Endodermal cell (in vitro differentiated cells): ENCODE measurements at regions not wholly inside any gene's neighbourhood (a gene's known extent, or its start where the extent isn't known, plus 50 kb on each side); places are given as distances from the start of the nearest gene placed in this dataset.

Experiments
- DNase-seq: peaks from one replicate; pipeline ENCODE4 v3.0.0-alpha.2; 2017
- H3K27ac ChIP-seq: 2 replicates; pipeline ENCODE4 v1.5.1; 2013; ENCODE audit warnings: mild to moderate bottlenecking, low read depth, low read length, moderate library complexity
- H3K27me3 ChIP-seq: 2 replicates; pipeline ENCODE4 v1.6.1; 2013; ENCODE audit warnings: mild to moderate bottlenecking, low read length, moderate library complexity; ENCODE audit not compliant: insufficient read depth, control insufficient read depth, poor library complexity, severe bottlenecking
- H3K36me3 ChIP-seq: 2 replicates; pipeline ENCODE4 v1.7.0; 2013; ENCODE audit warnings: mild to moderate bottlenecking, low read length, moderate library complexity; ENCODE audit not compliant: control insufficient read depth, insufficient read depth
- H3K4me1 ChIP-seq: one replicate; pipeline ENCODE4 v1.7.0; 2013; ENCODE audit warnings: low read length; ENCODE audit not compliant: control insufficient read depth, insufficient read depth
- H3K4me3 ChIP-seq: 2 replicates; pipeline ENCODE4 v1.5.1; 2013; ENCODE audit warnings: mild to moderate bottlenecking, low read length, moderate library complexity
- H3K9ac ChIP-seq: 2 replicates; pipeline ENCODE4 v1.6.1; 2013; ENCODE audit warnings: mild to moderate bottlenecking, low read length, moderate library complexity; ENCODE audit not compliant: poor library complexity, severe bottlenecking; ENCODE audit errors: extremely low read depth
- H3K9me3 ChIP-seq: 2 replicates; pipeline ENCODE4 v1.6.1; 2013; ENCODE audit warnings: mild to moderate bottlenecking, low read length, moderate library complexity; ENCODE audit not compliant: control insufficient read depth
- H3K27ac Mint-ChIP-seq: 2 replicates; pipeline ENCODE4 v1.8.0; 2020; ENCODE audit warnings: mixed read lengths
- H3K27me3 Mint-ChIP-seq: 2 replicates; pipeline ENCODE4 v1.8.0; 2021; ENCODE audit warnings: mild to moderate bottlenecking, mixed read lengths; ENCODE audit not compliant: insufficient read depth
- H3K36me3 Mint-ChIP-seq: 2 replicates; pipeline ENCODE4 v1.8.0; 2020; ENCODE audit warnings: low read depth, mixed read lengths
- H3K4me1 Mint-ChIP-seq: 2 replicates; pipeline ENCODE4 v1.8.0; 2020; ENCODE audit warnings: mixed read lengths
- H3K4me3 Mint-ChIP-seq: 2 replicates; pipeline ENCODE4 v1.8.0; 2020; ENCODE audit warnings: mild to moderate bottlenecking, moderate library complexity, mixed read lengths
- H3K9me3 Mint-ChIP-seq: 2 replicates; pipeline ENCODE4 v1.8.0; 2020; ENCODE audit warnings: mild to moderate bottlenecking, mixed read lengths
- WGBS, 2 experiments: methylation state at CpG; one replicate each; pipeline versions ENCODE4 v1.1.5 to v1.1.7; 2013; ENCODE audit warnings: missing lambda C conversion rate in 2 of 2, mixed read lengths in 1 of 2; ENCODE audit not compliant: insufficient coverage in 1 of 2, insufficient read length in 1 of 2; 5-methylcytosine and 5-hydroxymethylcytosine counted together
- TF ChIP-seq, protein P1 (sequence below): fragments of 200-600 bp; sonication (generic); conservative IDR thresholded peaks from 2 replicates; pipeline ENCODE4 v1.5.0; 2021; ENCODE audit warnings: antibody characterized with exemption, mild to moderate bottlenecking

DNA sequence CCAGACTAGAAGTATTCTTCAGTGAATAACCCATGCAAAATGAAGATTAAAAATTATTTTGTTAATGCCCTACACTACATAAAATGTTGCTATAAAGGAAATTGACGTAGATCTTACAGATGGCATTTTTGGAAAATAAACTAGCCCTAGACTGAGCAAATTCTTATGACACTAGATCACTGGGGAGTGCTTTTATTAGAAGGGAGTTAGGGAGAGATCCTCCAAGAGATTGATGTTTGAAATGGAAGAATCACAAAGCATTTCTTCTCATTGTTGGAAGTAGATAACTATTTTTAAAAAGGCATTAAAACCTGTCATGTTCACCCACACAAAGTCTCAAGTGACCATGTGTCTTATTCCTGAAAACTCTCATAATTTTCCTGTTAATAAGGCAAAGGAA is 351.1 kb upstream of the TLE4 start:
- Mint-ChIP-seq H3K4me1 (peaks cover under 1% of the 10 kb centered on the region), H3K27me3 (no peaks in the 10 kb centered on the region), H3K36me3 (no peaks in the 10 kb centered on the region), H3K27ac (no peak overlapping the region), H3K4me3 (no peak overlapping the region), H3K9me3 (peaks cover 7% of the 10 kb centered on the region)
- H3K36me3 ChIP-seq: no peaks in the 10 kb centered on the region
- TF ChIP-seq, protein P1, sequence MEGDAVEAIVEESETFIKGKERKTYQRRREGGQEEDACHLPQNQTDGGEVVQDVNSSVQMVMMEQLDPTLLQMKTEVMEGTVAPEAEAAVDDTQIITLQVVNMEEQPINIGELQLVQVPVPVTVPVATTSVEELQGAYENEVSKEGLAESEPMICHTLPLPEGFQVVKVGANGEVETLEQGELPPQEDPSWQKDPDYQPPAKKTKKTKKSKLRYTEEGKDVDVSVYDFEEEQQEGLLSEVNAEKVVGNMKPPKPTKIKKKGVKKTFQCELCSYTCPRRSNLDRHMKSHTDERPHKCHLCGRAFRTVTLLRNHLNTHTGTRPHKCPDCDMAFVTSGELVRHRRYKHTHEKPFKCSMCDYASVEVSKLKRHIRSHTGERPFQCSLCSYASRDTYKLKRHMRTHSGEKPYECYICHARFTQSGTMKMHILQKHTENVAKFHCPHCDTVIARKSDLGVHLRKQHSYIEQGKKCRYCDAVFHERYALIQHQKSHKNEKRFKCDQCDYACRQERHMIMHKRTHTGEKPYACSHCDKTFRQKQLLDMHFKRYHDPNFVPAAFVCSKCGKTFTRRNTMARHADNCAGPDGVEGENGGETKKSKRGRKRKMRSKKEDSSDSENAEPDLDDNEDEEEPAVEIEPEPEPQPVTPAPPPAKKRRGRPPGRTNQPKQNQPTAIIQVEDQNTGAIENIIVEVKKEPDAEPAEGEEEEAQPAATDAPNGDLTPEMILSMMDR: no peak
- no peaks in the 10 kb centered on the region for H3K27me3 ChIP-seq
- no peak overlapping the region for H3K27ac ChIP-seq
- peaks cover 7% of the 10 kb centered on the region for H3K4me1 ChIP-seq
- peaks cover 9% of the 10 kb centered on the region for H3K9me3 ChIP-seq
- H3K4me3 ChIP-seq: no peak overlapping the region
- H3K9ac ChIP-seq: no peak overlapping the region
- DNase-seq: no peak
- 94 to 100% methylated on average over 1 of the region's 1 CpG for WGBS, 2 experiments

DNA sequence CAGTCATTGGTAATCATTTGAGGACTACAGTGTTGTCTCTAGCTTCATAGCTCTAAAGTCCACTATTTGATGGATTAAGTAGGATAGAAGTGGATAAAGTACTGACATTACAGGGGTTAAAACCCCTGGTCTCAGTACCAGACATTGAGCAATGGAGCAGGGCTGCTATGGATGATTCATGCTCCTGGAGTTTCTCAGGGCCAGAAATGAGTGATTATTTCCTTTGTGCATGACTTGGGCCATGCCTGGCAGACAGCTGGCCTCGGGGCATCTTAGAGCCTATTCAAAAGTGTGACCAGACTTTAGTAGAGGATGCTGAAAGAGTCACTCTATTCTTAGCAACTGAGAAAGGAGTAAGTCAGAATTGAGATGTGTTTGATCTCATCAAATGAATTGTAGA is 350.7 kb upstream of the TLE4 start:
- no peak for DNase-seq
- H3K9ac ChIP-seq: no peak overlapping the region
- H3K9me3 ChIP-seq: peaks cover 9% of the 10 kb centered on the region
- 82% methylated on average over 1 of the region's 1 CpG; no CpG with 5 or more reads in 1 of the 2 experiments for WGBS, 2 experiments
- no peak overlapping the region for H3K4me3 ChIP-seq
- H3K27me3 ChIP-seq: no peaks in the 10 kb centered on the region
- H3K27me3 Mint-ChIP-seq: no peaks in the 10 kb centered on the region
- TF ChIP-seq, protein P1: no peak
- H3K36me3 ChIP-seq: no peaks in the 10 kb centered on the region
- H3K4me1 Mint-ChIP-seq: no peaks in the 10 kb centered on the region
- peaks cover 7% of the 10 kb centered on the region for H3K4me1 ChIP-seq
- no peak overlapping the region for H3K27ac ChIP-seq
- H3K36me3 Mint-ChIP-seq: no peaks in the 10 kb centered on the region
- H3K9me3 Mint-ChIP-seq: peaks cover 7% of the 10 kb centered on the region
- H3K4me3 Mint-ChIP-seq: no peak overlapping the region
- H3K27ac Mint-ChIP-seq: no peak overlapping the region

DNA sequence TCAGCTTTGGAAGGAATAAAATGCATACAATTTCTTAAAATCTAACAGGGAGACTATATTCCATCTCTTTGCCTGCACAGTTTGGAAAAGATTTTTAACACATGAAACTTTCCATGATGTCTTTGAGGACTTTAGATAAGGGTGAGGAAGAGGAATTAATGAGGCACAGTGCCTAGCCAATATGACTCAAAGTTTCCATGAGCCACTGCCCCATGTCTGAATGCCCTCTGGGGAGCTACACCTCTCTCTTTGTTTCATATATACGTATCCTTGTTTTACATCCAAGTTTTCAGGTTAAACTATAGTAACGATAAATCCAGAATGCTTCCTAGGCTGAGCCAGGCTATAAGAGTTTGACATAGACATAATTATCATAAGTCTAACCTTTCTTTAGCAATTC is 349.3 kb upstream of the TLE4 start:
- Histone ChIP-seq H3K27me3 (no peaks in the 10 kb centered on the region), H3K9me3 (peaks cover 9% of the 10 kb centered on the region), H3K36me3 (no peaks in the 10 kb centered on the region), H3K27ac (no peak overlapping the region), H3K9ac (no peak overlapping the region), H3K4me1 (peaks cover 7% of the 10 kb centered on the region), H3K4me3 (no peak overlapping the region)
- Mint-ChIP-seq H3K27me3 (no peaks in the 10 kb centered on the region), H3K4me3 (no peak overlapping the region), H3K4me1 (no peaks in the 10 kb centered on the region), H3K27ac (no peak overlapping the region), H3K9me3 (peaks cover 7% of the 10 kb centered on the region), H3K36me3 (no peaks in the 10 kb centered on the region)
- DNase-seq: no peak
- WGBS, 2 experiments: 93 to 100% methylated on average over 2 of the region's 2 CpGs
- TF ChIP-seq, protein P1: no peak
